Activated T-cell treated with anti-CD3 and anti-CD28 coated beads for 1 hour (primary cell): ENCODE measurements at regions not wholly inside any gene's neighbourhood (a gene's known extent, or its start where the extent isn't known, plus 50 kb on each side); places are given as distances from the start of the nearest gene placed in this dataset.

Source experiments
- DNase-seq: peaks from one replicate; pipeline ENCODE4 v3.0.0-alpha.2; 2020; ENCODE audit warnings: low read depth

- DNase-seq = no peak
Observed at GRCh38 chr9:118521261-118521660, 817.1 kb downstream of the TLR4 start.

GRCh38 chr9:118522093-118523028 lies 818.2 kb downstream of the TLR4 start:
- no peak for DNase-seq

GRCh38 chr9:118527261-118527660 lies 823.1 kb downstream of the TLR4 start:
- no peak for DNase-seq

- DNase-seq = no peak
Observed at GRCh38 chr9:118529210-118529609, 825.0 kb downstream of the TLR4 start.

- DNase-seq = no peak
Observed at GRCh38 chr9:118529624-118530214, 825.5 kb downstream of the TLR4 start.

GRCh38 chr9:118532592-118532991 lies 828.4 kb downstream of the TLR4 start:
- no peak for DNase-seq

- no peak for DNase-seq
Observed at GRCh38 chr9:118533101-118533500, 828.9 kb downstream of the TLR4 start.

- DNase-seq = no peak
Observed at GRCh38 chr9:118533850-118534249, 829.6 kb downstream of the TLR4 start.

GRCh38 chr9:118536153-118536552 lies 832.0 kb downstream of the TLR4 start:
- DNase-seq = no peak

- no peak for DNase-seq
Observed at GRCh38 chr9:118538959-118539358, 830.3 kb downstream of the BRINP1 start.

GRCh38 chr9:118553465-118553864 lies 815.8 kb downstream of the BRINP1 start:
- no peak for DNase-seq

GRCh38 chr9:118554987-118555386 lies 814.2 kb downstream of the BRINP1 start:
- no peak for DNase-seq

- no peak for DNase-seq
Observed at GRCh38 chr9:118558026-118558425, 811.2 kb downstream of the BRINP1 start.

GRCh38 chr9:118558891-118559290 lies 810.3 kb downstream of the BRINP1 start:
- DNase-seq = no peak

GRCh38 chr9:118561051-118561450 lies 808.2 kb downstream of the BRINP1 start:
- no peak for DNase-seq

- no peak for DNase-seq
Observed at GRCh38 chr9:118563677-118564076, 805.6 kb downstream of the BRINP1 start.

GRCh38 chr9:118567861-118568260 lies 801.4 kb downstream of the BRINP1 start:
- DNase-seq = no peak

GRCh38 chr9:118568704-118569103 lies 800.5 kb downstream of the BRINP1 start:
- DNase-seq = no peak

- no peak for DNase-seq
Observed at GRCh38 chr9:118569148-118569547, 800.1 kb downstream of the BRINP1 start.

GRCh38 chr9:118570066-118570465 lies 799.2 kb downstream of the BRINP1 start:
- DNase-seq = no peak

- DNase-seq = no peak
Observed at GRCh38 chr9:118575341-118576070, 793.7 kb downstream of the BRINP1 start.

- no peak for DNase-seq
Observed at GRCh38 chr9:118577121-118577520, 792.1 kb downstream of the BRINP1 start.

- DNase-seq = no peak
Observed at GRCh38 chr9:118578467-118578866, 790.8 kb downstream of the BRINP1 start.
